ENCODE measurements at regions not wholly inside any gene's neighbourhood (a gene's known extent, or its start where the extent isn't known, plus 50 kb on each side); places are given as distances from the start of the nearest gene placed in this dataset.

GRCh38 chr5:45189481-45189880, 380.7 kb downstream of the MRPS30 start:
- TF ChIP-seq EZH2 (IDR thresholded peaks at IDR 0.05; ENCODE audit: borderline replicate concordance, insufficient read depth, low read length, poor library complexity, severe bottlenecking) (no peak), CTCF (IDR thresholded peaks at IDR 0.05; ENCODE audit: poor library complexity, severe bottlenecking) (no peak), REST (IDR thresholded peaks at IDR 0.05; ENCODE audit: borderline replicate concordance) (no peak), MXI1 (conservative IDR thresholded peaks at IDR 0.05; ENCODE audit: poor library complexity, severe bottlenecking) (no peak), POLR2AphosphoS5 (IDR thresholded peaks at IDR 0.05) (peak; percentile 7), EP300 (conservative IDR thresholded peaks at IDR 0.05; ENCODE audit: poor library complexity, severe bottlenecking) (no peak), SMC3 (conservative IDR thresholded peaks at IDR 0.05; ENCODE audit: poor library complexity) (no peak), TAF1 (IDR thresholded peaks at IDR 0.05; ENCODE audit: low read depth) (no peak), RAD21 (conservative IDR thresholded peaks at IDR 0.05) (no peak)
